Hepatic stellate cell (primary cell): ENCODE measurements at regions not wholly inside any gene's neighbourhood (a gene's known extent, or its start where the extent isn't known, plus 50 kb on each side); places are given as distances from the start of the nearest gene placed in this dataset.
A peak's percentile ranks its signal among the peaks of the same experiment; 100 is the strongest.
"Not testable (repeated sequence)": the region's sequence is repeated elsewhere in the genome, so short reads cannot be mapped to it uniquely, and the experiment has no call there.

Source experiments
- DNase-seq: peaks from one replicate; pipeline ENCODE4 v3.0.0; 2011; ENCODE audit warnings: low spot score

- DNase-seq, result no peak
Measured at GRCh38 chr1:67584938-67585337, 100.1 kb upstream of the GADD45A start.

- DNase-seq, result peak; percentile 53
Measured at GRCh38 chr1:67586596-67586995, 98.4 kb upstream of the GADD45A start.

GRCh38 chr1:67588178-67588855 lies 96.7 kb upstream of the GADD45A start:
- DNase-seq, result no peak

- DNase-seq, result no peak
Measured at GRCh38 chr1:67589519-67590233, 95.3 kb upstream of the GADD45A start.

- DNase-seq, result peak; percentile 33
Measured at GRCh38 chr1:67590329-67590728, 94.7 kb upstream of the GADD45A start.

- DNase-seq, result no peak
Measured at GRCh38 chr1:67594764-67595163, 90.2 kb upstream of the GADD45A start.

- DNase-seq, result no peak
Measured at GRCh38 chr1:67596674-67597073, 88.3 kb upstream of the GADD45A start.

- DNase-seq, result no peak
Measured at GRCh38 chr1:67597336-67597735, 87.7 kb upstream of the GADD45A start.

- DNase-seq, result no peak
Measured at GRCh38 chr1:67599085-67599484, 85.9 kb upstream of the GADD45A start.

GRCh38 chr1:67601539-67601938 lies 83.5 kb upstream of the GADD45A start:
- DNase-seq, result no peak

- DNase-seq, result no peak
Measured at GRCh38 chr1:67601955-67602354, 83.0 kb upstream of the GADD45A start.

- no peak for DNase-seq
Measured at GRCh38 chr1:67604778-67605177, 80.2 kb upstream of the GADD45A start.

GRCh38 chr1:67605209-67605780 lies 79.7 kb upstream of the GADD45A start:
- no peak for DNase-seq

- no peak for DNase-seq
Measured at GRCh38 chr1:67607286-67607685, 77.7 kb upstream of the GADD45A start.

- no peak for DNase-seq
Measured at GRCh38 chr1:67607699-67608098, 77.3 kb upstream of the GADD45A start.

GRCh38 chr1:67608661-67609576 lies 76.1 kb upstream of the GADD45A start:
- no peak for DNase-seq

GRCh38 chr1:67609577-67610341 lies 75.2 kb upstream of the GADD45A start:
- no peak for DNase-seq

- DNase-seq, result no peak
Measured at GRCh38 chr1:67610450-67610849, 74.6 kb upstream of the GADD45A start.

- no peak for DNase-seq
Measured at GRCh38 chr1:67611846-67612245, 73.2 kb upstream of the GADD45A start.

GRCh38 chr1:67612788-67613241 lies 72.2 kb upstream of the GADD45A start:
- DNase-seq, result no peak

GRCh38 chr1:67613479-67613878 lies 71.5 kb upstream of the GADD45A start:
- DNase-seq, result not testable (repeated sequence)
